ENCODE measurements at regions not wholly inside any gene's neighbourhood (a gene's known extent, or its start where the extent isn't known, plus 50 kb on each side); places are given as distances from the start of the nearest gene placed in this dataset.

- no peak for TF ChIP-seq POLR2AphosphoS5 (IDR thresholded peaks at IDR 0.05; ENCODE audit: low read depth)
- no peak for TF ChIP-seq CTCF (conservative IDR thresholded peaks at IDR 0.05; ENCODE audit: low read depth in 2 of 2)
- TF ChIP-seq REST (IDR thresholded peaks at IDR 0.05; ENCODE audit: unreplicated experiment) = no peak
- no peak for TF ChIP-seq EZH2 (IDR thresholded peaks at IDR 0.05; ENCODE audit: low read depth, unreplicated experiment)
- no peak for TF ChIP-seq ETS1 (IDR thresholded peaks at IDR 0.05)
- no peak for TF ChIP-seq CREB1 (CRISPR knock-in tag; IDR thresholded peaks at IDR 0.05; ENCODE audit: low read depth)
- TF ChIP-seq EZH2phosphoT487 (IDR thresholded peaks at IDR 0.05; ENCODE audit: unreplicated experiment) = no peak
- no peak for TF ChIP-seq ZNF462 (CRISPR knock-in tag; IDR thresholded peaks at IDR 0.05)
- no peak for TF ChIP-seq ZNF114 (CRISPR knock-in tag; IDR thresholded peaks at IDR 0.05)
- no peak for TF ChIP-seq ZNF331 (CRISPR knock-in tag; IDR thresholded peaks at IDR 0.05; ENCODE audit: low read depth)
- no peak for TF ChIP-seq JUNB (IDR thresholded peaks at IDR 0.05; ENCODE audit: unreplicated experiment)
Measured at GRCh38 chr3:158991146-158991705, 189.4 kb downstream of the MFSD1 start.
